GM23248 (cell line): ENCODE measurements at regions not wholly inside any gene's neighbourhood (a gene's known extent, or its start where the extent isn't known, plus 50 kb on each side); places are given as distances from the start of the nearest gene placed in this dataset.

Experiments
- DNase-seq: peaks from one replicate; pipeline ENCODE4 v3.0.0-alpha.2; 2015
- H2AFZ ChIP-seq: fragments of 200-600 bp; sonication (generic); 2 replicates; pipeline ENCODE4 v1.6.1; 2016; ENCODE audit warnings: antibody characterized with exemption
- H3F3A ChIP-seq: fragments of 200-600 bp; sonication (generic); 2 replicates; pipeline ENCODE4 v1.6.1; 2016; ENCODE audit warnings: mild to moderate bottlenecking, antibody characterized with exemption, mixed run types; ENCODE audit not compliant: insufficient read depth
- H3K27ac ChIP-seq: fragments of 200-600 bp; sonication (generic); 2 replicates; pipeline ENCODE4 v1.5.1; 2016; ENCODE audit warnings: mild to moderate bottlenecking
- H3K27me3 ChIP-seq: fragments of 200-600 bp; sonication (generic); replicated peaks from 2 replicates; pipeline ENCODE4 v1.6.1; 2016; ENCODE audit warnings: mild to moderate bottlenecking; ENCODE audit not compliant: insufficient read depth
- H3K36me3 ChIP-seq: fragments of 200-600 bp; sonication (generic); 2 replicates; pipeline ENCODE4 v1.6.1; 2016; ENCODE audit warnings: low read depth, mild to moderate bottlenecking
- H3K4me1 ChIP-seq: fragments of 200-600 bp; sonication (generic); 2 replicates; pipeline ENCODE4 v1.6.1; 2016; ENCODE audit warnings: mild to moderate bottlenecking; ENCODE audit not compliant: insufficient read depth
- H3K4me2 ChIP-seq: fragments of 200-600 bp; sonication (generic); one replicate; pipeline ENCODE4 v1.6.1; 2016; ENCODE audit warnings: mild to moderate bottlenecking; ENCODE audit not compliant: unreplicated experiment
- H3K4me3 ChIP-seq: fragments of 200-600 bp; sonication (generic); 2 replicates; pipeline ENCODE4 v1.5.1; 2016; ENCODE audit warnings: mild to moderate bottlenecking
- H3K79me2 ChIP-seq: fragments of 200-600 bp; sonication (generic); 2 replicates; pipeline ENCODE4 v1.6.1; 2016; ENCODE audit warnings: mild to moderate bottlenecking; ENCODE audit not compliant: insufficient read depth
- H3K9ac ChIP-seq: fragments of 200-600 bp; sonication (generic); 2 replicates; pipeline ENCODE4 v1.6.1; 2016; ENCODE audit warnings: mild to moderate bottlenecking
- H3K9me2 ChIP-seq: fragments of 200-600 bp; sonication (generic); 2 replicates; pipeline ENCODE4 v1.6.1; 2016; ENCODE audit warnings: mixed run types, mild to moderate bottlenecking, moderate library complexity; ENCODE audit not compliant: insufficient read depth
- H3K9me3 ChIP-seq: fragments of 200-600 bp; sonication (generic); one replicate; pipeline ENCODE4 v1.6.1; 2017; ENCODE audit warnings: low read depth
- H4K20me1 ChIP-seq: fragments of 200-600 bp; sonication (generic); 2 replicates; pipeline ENCODE4 v1.6.0; 2016; ENCODE audit not compliant: insufficient read depth
- EZH2 ChIP-seq: fragments of 200-600 bp; sonication (generic); IDR thresholded peaks from 2 replicates; pipeline ENCODE4 v1.6.1; 2018; ENCODE audit warnings: antibody characterized with exemption, mild to moderate bottlenecking; ENCODE audit not compliant: insufficient read depth, poor library complexity, severe bottlenecking
- EZH2phosphoT487 ChIP-seq: fragments of 200-600 bp; sonication (generic); IDR thresholded peaks from 2 replicates; pipeline ENCODE4 v1.6.1; 2018; ENCODE audit warnings: antibody characterized with exemption, moderate library complexity, mild to moderate bottlenecking, low read depth; ENCODE audit not compliant: insufficient read depth
- WGBS, 2 experiments: methylation state at CpG; one replicate each; pipeline ENCODE4 v1.1.6; 2015 to 2017; ENCODE audit warnings: low lambda C conversion rate in 2 of 2, low coverage in 1 of 2; ENCODE audit errors: missing lambda C conversion rate in 2 of 2; 5-methylcytosine and 5-hydroxymethylcytosine counted together
- in situ Hi-C: fragments of 300-500 bp; cut with MboI; formaldehyde crosslinking; loops from 2 replicates; pipeline ENCODE4 v1.15.0; 2020

GRCh38 chr11:19602406-19602805 is 110.2 kb upstream of the NAV2 start:
- Histone ChIP-seq H3K27ac (peak overlapping the region; percentile 61), H3K4me3 (no peak overlapping the region), H3K4me1 (peaks cover 42% of the 10 kb centered on the region), H3K9ac (0 out of 2 replicates have a peak overlapping the region, but pooled peaks have one; percentile 17), H3K36me3 (no peaks in the 10 kb centered on the region), H2AFZ (no peak overlapping the region), H4K20me1 (no peaks in the 10 kb centered on the region), H3K79me2 (0 out of 2 replicates have a peak, but pooled peaks cover 3% of the 10 kb centered on the region), H3K4me2 (no peak overlapping the region), H3F3A (peaks cover 20% of the 10 kb centered on the region), H3K9me2 (no peaks in the 10 kb centered on the region), H3K27me3 (no peaks in the 10 kb centered on the region), H3K9me3 (no peaks in the 10 kb centered on the region)
- 32 to 35% methylated on average over 6 of the region's 6 CpGs for WGBS, 2 experiments
- TF ChIP-seq EZH2phosphoT487 (no peak), EZH2 (no peak)
- in situ Hi-C loops, result no loop called here
- DNase-seq, result peak; percentile 77

DNA sequence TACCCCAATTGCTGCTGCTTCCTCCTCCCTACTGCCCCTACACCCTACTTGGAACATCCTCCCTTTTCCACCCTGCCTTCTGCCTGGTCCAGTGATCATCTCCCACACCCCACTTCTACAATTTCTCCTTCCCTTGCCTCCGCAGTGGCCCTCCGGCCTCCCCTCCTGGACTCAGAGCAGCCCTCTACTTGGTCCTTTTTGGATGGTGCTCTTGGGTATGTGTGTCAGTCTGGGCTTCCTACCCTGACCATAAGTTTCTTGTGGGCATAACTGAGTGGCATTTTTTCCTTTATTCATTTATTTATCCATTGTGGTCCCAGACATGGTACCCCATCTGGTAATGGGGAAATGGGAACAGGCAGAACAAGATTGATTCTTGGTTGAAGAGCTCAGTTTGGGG is 111.4 kb upstream of the NAV2 start:
- Histone ChIP-seq H4K20me1 (no peaks in the 10 kb centered on the region), H3K79me2 (0 out of 2 replicates have a peak, but pooled peaks cover 3% of the 10 kb centered on the region), H3K27ac (no peak overlapping the region), H2AFZ (no peak overlapping the region), H3K4me2 (no peak overlapping the region), H3K4me1 (peaks cover 49% of the 10 kb centered on the region), H3K9me3 (no peaks in the 10 kb centered on the region), H3K9ac (no peak overlapping the region), H3K36me3 (no peaks in the 10 kb centered on the region), H3K9me2 (no peaks in the 10 kb centered on the region), H3F3A (peaks cover 25% of the 10 kb centered on the region), H3K27me3 (no peaks in the 10 kb centered on the region), H3K4me3 (no peak overlapping the region)
- 100% methylated on average over 2 of the region's 2 CpGs for WGBS, 2 experiments
- in situ Hi-C loops, result no loop called here
- no peak for DNase-seq
- TF ChIP-seq EZH2, result no peak

DNA sequence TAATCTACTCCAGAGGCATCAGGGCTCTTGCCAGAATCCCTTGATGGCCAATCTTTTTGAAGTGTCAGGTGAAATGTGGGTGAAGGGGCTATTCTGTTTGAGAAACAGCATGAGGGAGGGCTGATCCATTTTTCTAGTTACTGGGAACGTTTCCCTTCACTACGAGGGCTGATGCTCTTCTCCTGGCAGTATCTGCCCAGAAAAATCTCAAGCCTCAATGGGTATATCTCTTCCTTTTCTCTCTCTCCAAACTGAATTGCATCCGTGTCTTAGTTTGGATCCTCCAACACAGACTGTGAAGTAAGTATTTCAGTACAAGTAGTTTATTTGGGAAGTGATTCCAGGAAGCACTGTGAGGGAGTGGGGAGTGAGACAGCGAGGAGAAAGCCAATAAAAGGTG is 113.0 kb upstream of the NAV2 start:
- 0 out of 2 replicates have a peak, but pooled peaks cover 3% of the 10 kb centered on the region for H3K79me2 ChIP-seq

GRCh38 chr11:19598876-19599486 is 113.7 kb upstream of the NAV2 start:
- H2AFZ ChIP-seq, result no peak overlapping the region
- H3K27ac ChIP-seq, result no peak overlapping the region
- no peaks in the 10 kb centered on the region for H3K27me3 ChIP-seq
- no peak for TF ChIP-seq EZH2
- TF ChIP-seq EZH2phosphoT487, result no peak
- no peak overlapping the region for H3K4me2 ChIP-seq
- H3K9me2 ChIP-seq, result no peaks in the 10 kb centered on the region
- no peak for DNase-seq
- H3K4me1 ChIP-seq, result peaks cover 52% of the 10 kb centered on the region
- peaks cover 34% of the 10 kb centered on the region for H3F3A ChIP-seq
- no peaks in the 10 kb centered on the region for H3K9me3 ChIP-seq
- 91% methylated on average over 4 of the region's 4 CpGs for WGBS, 2 experiments
- no peaks in the 10 kb centered on the region for H4K20me1 ChIP-seq
- H3K4me3 ChIP-seq, result no peak overlapping the region
- no peak overlapping the region for H3K9ac ChIP-seq
- H3K79me2 ChIP-seq, result 0 out of 2 replicates have a peak, but pooled peaks cover 3% of the 10 kb centered on the region
- no peaks in the 10 kb centered on the region for H3K36me3 ChIP-seq
- in situ Hi-C loops, result no loop called here

More for the DNA sequence above, 113.0 kb upstream of the NAV2 start:
- H3K4me3 ChIP-seq, result no peak overlapping the region
- H3K36me3 ChIP-seq, result no peaks in the 10 kb centered on the region
- H4K20me1 ChIP-seq, result no peaks in the 10 kb centered on the region
- DNase-seq, result no peak
- in situ Hi-C loops, result no loop called here
- no peak overlapping the region for H3K27ac ChIP-seq
- no peaks in the 10 kb centered on the region for H3K9me3 ChIP-seq
- H3K9ac ChIP-seq, result no peak overlapping the region
- H3F3A ChIP-seq, result peaks cover 32% of the 10 kb centered on the region
- no peak overlapping the region for H3K4me2 ChIP-seq
- no peaks in the 10 kb centered on the region for H3K9me2 ChIP-seq
- WGBS, 2 experiments, result 89 to 93% methylated on average over 4 of the region's 4 CpGs
- TF ChIP-seq EZH2phosphoT487, result no peak
- no peak for TF ChIP-seq EZH2
- peaks cover 50% of the 10 kb centered on the region for H3K4me1 ChIP-seq
- H2AFZ ChIP-seq, result no peak overlapping the region
- no peaks in the 10 kb centered on the region for H3K27me3 ChIP-seq

GRCh38 chr11:19598456-19598855 is 114.2 kb upstream of the NAV2 start:
- H4K20me1 ChIP-seq, result no peaks in the 10 kb centered on the region
- H3F3A ChIP-seq, result peaks cover 34% of the 10 kb centered on the region
- no peaks in the 10 kb centered on the region for H3K36me3 ChIP-seq
- 0 out of 2 replicates have a peak, but pooled peaks cover 3% of the 10 kb centered on the region for H3K79me2 ChIP-seq
- no peak for TF ChIP-seq EZH2
- no peak for TF ChIP-seq EZH2phosphoT487
- DNase-seq, result no peak
- H3K4me1 ChIP-seq, result peaks cover 58% of the 10 kb centered on the region
- WGBS, 2 experiments, result 57% methylated on average over 3 of the region's 3 CpGs
- no peak overlapping the region for H3K4me3 ChIP-seq
- no peaks in the 10 kb centered on the region for H3K9me2 ChIP-seq
- H3K9ac ChIP-seq, result no peak overlapping the region; the same call in 1 of the 2 replicates
- H3K27ac ChIP-seq, result no peak overlapping the region
- no peak overlapping the region for H2AFZ ChIP-seq
- H3K27me3 ChIP-seq, result no peaks in the 10 kb centered on the region
- no peaks in the 10 kb centered on the region for H3K9me3 ChIP-seq
- in situ Hi-C loops, result no loop called here
- no peak overlapping the region for H3K4me2 ChIP-seq
